NCI-H524 (cell line): ENCODE measurements at regions not wholly inside any gene's neighbourhood (a gene's known extent, or its start where the extent isn't known, plus 50 kb on each side); places are given as distances from the start of the nearest gene placed in this dataset.
"Not testable (repeated sequence)": the region's sequence is repeated elsewhere in the genome, so short reads cannot be mapped to it uniquely, and the experiment has no call there.

Experiments
- DNase-seq, 2 experiments: peaks; one replicate each; lab custom pipeline; 2025; lab: John Stamatoyannopoulos, UW

DNA sequence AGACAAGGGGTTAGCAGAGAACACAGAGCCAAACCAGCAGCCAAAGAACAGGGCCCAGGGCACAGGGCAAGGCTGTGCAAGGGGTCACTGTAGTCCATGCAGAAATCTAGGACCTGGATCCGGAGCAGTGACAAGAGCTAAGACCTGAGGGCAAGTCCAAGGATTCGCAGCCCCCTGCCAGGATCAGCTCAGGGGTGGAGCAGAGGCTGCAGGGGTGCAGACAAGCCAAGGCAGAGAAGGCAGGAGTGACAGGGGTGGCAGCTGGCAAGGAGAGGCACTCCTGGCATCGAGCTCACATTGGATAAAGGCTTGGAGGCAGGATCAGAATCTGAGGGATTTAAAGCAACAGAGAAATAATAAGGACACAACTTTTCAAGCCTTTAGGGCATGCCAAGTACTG, 80.7 kb upstream of the NANOS1 start:
- DNase-seq, result peak in 1 of 2 experiments; percentile 41

DNA sequence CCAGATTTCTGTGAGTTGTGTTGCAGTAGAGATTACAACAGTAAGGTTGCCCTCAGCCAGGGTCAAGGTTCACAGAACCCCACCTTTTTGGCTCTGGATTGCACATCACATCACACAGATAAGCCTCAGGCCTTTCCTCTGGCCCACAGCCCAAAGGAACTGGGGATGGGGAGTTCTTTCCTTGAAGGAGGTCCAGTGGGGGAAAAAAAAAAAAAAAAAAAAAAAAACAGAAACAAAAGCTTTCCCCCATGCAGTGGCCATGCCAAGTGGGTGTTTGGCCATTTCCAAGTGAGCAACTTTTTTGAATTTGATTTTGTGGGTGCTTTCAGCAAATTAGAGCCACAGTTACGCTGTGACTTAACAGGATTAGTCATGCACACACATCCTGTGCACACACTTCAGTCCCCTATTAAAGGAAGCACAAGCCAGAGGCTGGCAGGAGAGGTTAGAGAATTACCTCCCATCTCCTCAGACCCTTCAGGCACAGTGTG, 79.3 kb upstream of the NANOS1 start:
- DNase-seq, result peak in 1 of 2 experiments; percentile 14

DNA sequence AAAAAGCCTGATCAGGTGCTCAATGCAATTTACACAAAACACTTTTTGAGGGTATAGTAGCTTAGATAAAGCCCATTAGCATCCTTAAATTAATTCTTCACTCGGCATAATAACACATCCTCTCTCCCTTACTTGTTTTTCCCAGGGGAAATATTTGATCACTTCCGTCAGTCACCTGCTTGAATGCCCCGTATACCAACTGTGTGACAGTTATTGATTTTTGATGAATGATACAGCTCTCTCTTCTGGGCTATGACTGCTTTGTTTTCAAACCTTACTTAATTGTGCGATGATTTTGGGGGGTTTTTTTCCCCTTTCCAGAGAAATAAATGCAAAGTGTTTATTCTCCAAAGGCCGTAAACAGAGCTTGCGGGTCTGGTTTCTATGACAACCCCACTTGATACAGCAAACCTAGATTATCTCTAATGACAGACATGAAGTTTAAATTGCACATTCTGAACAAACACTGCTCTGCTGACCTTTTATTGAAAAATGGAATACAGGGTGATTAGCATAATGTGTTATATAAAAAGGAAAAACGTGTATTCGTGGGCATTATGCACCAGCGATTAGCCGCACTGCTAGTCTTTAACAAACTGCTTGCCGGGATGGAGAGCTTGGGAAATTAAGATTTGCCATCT, 78.4 kb upstream of the NANOS1 start:
- DNase-seq, result no peak

DNA sequence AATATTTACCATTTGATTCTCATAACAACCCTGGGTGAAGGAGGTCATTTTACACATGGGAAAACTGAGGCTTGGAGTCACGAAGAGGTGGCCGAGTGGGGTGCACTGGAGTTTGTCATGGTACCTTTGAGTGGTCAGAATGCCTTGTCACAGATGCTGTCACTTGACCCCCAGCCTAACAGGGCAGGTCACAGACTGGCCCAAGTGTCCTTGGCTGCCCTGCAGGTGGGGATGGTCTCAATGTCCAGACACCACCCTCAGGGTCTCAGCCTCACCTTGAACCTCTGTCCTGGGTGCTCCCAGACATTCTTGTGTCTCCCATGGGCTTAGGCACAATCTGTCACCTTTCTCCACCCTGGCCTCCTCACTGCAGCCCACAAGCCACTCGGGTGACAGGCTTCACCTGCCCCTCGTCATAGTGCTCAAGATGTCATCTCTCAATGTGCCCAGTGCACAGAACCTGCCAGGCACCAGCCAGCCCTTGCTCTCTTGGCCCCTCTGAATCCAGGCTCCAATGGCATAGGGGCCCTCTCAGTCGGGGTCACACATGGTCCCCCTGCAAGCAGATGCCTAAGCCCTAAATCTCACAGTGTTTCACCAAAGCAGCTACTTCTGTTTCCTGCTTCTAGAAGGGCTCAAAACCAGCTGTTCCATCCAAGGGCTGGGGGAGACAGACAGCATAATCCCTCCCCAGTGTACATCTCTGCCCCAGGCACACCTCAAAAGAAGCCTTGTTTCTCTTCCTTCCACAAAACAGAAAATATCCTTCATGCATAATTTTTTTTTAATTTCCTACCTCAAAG, 76.8 kb upstream of the NANOS1 start:
- DNase-seq, result peak in 1 of 2 experiments; percentile 45

DNA sequence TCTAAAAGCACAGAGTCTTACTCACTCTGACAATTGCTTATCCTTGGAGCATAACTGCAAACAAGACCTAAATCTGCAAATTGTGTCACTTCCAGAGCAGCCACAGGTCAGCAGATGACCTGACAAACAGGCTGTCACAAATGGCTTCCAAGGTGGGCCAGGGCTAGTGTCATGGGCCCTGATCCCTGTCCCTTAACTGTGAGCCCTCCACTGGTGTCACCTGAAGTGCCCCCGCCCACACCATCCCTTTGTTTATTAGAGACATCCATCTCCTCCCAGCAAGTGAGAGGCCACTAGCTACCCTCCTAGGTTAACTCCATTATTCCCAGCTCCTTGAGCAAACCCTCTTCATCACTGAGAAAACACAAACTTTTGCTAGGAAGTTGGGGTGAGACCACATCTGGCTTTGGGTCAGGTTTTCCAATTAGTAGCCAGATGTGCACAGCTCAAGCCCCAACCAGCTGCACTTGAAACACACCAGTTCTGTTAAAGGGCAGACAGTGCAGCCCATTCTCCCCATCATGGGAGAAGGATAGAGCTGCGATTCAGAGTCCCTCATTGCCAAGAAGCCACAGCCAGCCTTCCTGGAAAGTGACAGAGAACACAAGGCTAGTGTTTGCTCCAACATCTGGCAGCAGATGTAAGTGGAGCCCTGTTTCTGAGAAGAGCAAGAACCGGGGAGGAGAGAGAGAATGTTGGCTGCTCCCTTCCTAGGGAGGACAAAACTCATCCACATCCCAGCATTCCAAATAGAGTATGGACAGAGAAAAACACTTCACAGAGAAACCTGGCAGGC, 75.7 kb upstream of the NANOS1 start:
- no peak for DNase-seq

DNA sequence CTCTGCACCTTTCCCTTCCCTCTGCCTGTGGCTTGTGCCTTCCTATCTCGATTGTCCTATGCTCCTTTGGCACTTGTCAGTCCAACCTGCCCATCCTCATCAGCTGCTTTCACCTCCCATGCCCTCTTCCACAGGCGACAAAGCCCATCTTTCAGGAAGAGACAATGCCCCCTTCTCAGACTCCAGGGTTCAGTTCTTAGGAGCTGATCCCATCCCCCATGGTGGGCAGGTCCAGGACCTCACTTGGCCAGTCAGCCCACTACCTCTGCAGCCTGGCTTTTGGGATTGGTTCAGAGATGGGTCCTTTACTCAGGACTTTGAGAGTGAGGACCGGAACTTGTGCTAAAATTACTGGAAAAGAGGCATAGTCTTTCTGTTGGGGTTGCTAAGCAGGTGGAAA, 74.0 kb upstream of the NANOS1 start:
- no peak for DNase-seq

DNA sequence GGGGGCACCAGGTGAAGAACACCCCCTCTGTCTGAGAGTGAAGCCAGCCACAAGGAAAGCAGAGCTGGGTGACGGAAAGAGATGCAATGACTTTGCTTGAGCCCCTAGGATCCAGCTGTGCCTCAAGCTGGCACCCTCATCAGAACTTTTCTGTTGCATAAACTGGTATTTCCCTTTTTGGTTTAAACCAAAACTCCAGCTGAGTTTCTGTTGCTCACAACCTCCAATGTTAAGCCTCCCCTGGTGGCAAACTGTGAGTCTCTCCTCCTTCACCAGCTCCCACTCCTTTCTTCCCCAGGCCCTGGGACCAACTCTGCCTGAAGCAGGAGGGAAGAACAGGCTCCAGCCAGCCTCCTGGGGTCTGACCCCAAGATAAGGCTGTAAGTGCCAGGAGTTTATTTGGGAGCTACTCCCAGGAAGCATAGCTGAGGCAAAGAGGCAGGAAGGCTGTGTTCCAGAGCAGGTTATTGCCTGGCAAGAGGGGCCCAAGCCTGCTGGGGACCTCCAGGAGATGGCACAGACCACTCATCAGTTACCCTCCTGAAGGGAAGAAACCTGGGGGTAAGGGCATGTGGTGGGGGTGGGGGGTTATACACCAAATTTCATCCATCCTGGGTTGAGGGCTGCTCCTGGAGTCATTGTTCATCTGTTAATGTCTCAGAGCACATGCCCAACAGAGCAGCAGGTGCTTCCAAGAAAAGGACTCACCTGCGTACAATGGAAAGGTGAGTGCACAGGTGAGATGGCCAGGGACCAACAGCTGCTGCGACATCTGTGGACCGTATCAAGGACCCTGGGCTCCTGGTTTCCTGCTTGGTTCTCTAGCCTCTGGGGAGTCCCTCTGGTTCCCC, 73.3 kb upstream of the NANOS1 start:
- DNase-seq, result no peak

DNA sequence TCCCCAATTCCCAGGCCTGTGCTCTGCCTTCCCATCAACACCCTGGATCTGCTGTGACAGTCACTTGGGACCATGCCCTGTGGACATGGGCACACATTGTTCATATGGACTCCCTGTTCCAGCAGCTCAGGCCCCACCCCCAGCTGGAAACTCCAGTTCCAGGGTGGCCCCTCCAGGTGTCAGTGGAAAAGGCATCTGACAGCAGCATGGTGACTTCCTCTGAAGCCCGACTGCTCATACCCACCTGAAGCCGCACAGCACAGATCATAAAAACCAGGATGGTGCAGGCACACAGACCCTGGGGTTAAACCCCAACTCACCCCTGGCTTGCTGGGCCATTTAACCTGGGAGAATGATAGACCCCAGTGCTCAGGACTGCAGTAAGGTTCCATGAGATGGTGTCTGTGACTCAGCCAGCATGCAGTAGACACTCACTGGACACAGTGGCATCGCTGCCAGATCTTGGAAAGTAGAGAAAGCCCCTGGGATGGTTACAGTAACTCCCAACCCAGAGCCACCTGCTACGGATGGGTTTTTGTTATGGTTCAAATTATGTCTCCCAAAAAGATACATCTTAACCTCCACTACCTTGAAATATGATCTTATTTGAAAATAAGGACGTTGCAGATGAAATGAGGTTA, 72.6 kb upstream of the NANOS1 start:
- DNase-seq, result no peak

DNA sequence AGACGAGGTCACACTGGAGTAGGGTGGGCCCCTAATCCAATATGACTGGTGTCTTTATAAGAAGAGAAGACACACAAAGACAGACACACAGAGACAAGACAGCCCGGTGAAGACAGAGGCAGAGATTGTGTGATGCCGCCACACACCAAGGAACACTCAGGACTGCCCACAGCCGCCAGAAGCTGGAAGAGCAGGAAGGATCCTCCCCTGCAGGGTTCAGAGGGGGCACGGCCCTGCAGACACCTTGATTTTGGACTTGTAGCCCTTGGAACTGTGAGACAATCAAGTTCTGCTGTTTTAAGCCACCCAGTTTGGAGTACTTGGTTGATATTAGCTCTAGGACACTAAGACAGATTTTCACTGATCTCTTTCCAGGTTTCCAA, 72.1 kb upstream of the NANOS1 start:
- no peak for DNase-seq

DNA sequence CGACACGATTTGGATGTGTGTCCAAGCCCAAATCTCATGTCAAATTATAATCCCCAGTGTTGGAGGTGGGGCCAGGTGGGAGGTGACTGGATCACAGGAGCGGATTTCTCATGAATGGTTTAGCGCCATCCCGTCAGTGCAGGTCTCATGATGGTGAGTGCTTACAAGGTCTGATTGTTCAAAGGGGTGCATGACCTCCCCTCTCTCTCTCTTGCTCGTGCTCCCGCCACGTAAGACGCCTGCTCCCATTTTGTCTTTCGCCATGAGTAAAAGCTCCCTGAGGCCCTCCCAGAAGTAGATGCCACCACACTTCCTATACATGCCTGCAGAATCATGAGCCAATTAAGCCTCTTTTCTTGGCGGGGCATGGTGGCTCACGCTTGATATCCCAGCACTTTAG, 71.5 kb upstream of the NANOS1 start:
- DNase-seq, result no peak

DNA sequence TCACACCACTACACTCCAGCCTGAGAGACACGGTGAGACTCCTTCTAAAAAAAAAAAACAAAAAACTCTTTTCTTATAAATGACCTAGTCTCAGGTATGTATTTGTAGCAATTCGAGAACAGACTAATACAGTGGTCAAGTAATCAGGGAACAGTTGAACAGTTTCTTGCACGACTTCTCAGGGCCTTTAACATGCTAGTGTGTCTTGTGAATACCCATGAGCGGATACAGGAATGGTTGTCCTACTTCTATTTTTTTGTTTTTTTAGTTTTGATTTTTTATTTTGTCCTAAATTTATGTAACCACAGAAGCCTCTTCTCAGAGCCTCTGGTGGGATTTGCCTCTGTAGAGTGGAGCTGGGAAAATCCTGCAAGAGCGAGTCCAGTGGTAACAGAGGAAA, 71.0 kb upstream of the NANOS1 start:
- no peak for DNase-seq

DNA sequence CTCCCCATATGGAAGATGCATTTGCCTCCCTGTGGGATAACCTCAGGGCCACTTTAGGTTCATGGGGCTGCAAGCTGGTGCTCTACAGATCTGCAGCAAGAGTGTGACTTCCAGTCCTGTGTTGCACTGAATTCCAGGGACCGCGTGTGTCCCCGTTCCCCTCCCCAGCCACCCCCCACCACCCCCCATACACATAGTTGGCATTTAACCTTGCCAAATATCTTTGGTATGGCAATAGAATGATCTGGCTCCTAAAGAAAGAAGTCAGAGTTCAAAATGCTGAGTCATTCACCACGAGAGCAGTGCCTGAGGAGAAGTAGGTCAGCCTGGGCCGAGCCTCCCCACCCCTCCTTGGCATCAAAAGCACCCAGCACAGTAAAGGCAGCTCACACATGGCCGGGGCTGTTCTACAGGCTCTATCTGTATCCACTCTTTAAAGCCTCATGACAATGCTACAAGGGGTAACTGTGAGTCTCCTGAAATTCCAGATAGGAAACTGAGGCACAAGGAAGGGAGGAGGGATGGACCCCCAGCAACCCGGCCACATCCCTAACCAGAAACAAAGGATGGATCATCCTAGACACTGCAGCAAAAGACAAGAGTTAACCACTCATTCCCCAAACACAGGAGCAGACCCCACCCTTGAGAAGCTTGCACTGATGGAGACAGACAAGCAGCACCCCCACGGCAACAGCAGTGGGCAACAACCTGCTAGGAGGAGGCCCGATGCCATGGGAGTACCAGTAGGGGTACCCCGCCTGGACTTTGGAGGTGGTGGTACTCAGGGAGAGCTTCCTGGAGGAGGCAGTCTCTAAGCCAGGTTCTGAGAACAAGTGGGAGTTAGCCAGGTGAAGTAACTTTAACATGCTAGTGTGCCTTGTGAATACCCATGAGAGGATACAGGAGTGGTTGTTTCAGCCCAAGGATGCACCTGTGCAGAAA, 70.3 kb upstream of the NANOS1 start:
- no peak for DNase-seq

DNA sequence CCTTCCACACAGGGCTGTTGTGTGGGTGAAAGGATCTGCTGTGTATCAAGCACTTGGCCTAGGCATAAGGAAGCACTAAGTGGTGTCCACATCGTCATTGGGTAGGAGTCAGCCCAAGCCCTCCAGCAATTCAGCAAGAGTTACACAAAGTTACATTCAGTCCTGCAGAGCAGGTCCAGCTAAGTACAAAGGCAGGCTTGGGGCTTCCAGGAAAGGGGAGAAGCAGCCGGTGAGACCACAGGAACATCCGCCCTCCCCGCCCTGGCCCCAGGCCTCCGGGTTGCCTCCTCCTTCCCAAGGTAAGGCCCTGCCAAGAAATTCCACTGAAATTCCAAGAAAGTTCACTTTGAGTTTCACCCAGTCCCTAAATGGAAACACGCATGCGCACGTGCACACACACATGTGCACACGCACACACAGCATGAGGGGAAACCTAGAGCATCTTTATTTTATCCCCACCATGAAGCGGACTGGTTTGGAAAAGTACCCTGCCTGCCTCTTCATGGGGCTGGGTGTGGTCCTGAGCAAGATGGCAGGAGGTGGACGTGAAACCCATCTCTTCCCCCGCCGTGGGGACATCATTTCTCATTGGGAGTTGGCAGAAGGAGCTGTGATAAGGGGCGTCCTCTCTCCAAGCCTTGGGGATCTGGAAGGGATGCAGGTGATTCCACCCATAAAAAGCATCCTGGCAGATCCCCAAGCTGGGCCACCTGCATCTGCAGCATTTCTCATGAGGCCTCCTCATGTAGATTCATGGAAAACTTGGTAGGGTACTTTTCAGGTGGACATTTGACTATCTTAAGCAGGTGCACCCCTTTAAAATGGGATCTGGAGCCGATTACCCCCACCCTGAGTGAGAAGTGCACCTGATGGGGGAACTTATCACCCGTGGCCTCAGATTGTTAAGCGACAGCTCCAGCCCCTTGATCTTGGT, 69.1 kb upstream of the NANOS1 start:
- no peak for DNase-seq

DNA sequence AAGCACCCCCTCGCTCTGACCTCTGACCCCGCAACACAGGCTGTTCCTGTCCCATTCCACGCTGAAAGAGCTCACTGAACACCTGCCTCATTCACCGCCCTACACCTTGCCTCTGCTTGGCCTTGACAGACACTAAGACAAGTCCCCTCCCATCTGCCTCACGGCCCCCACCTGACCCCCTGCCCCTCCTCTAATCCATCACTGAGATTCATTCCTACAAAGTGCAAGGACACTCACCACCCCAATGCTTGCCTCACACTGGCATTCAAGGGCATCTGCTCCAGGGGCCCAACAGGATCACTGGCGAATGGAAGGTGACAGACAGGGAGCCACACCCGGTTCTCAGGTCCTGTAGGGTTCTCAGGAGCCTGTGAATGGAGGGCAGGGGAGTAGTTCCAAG, 68.1 kb upstream of the NANOS1 start:
- no peak for DNase-seq

DNA sequence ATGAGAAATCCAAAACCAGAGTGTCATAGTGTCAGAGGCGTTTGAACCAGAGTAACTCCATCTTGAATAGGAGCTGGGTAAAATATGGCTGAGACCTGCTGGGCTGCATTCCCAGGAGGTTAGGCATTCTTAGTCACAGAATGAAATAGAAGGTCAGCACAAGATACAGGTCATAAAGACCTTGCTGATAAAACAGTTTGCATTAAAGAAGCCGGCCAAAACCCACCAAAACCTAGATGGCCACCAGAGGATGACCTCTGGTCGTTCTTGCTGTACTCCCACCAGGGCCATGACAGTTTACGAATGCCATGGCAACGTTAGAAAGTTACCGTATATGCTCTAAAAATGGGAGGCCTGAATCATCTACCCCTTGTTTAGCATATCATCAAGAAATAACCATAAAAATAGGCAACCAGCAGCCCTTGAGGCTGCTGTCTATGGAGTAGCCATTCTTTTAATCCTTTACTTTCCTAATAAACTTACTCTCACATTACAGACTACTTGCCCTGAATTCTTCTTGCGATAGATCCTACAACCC, 67.1 kb upstream of the NANOS1 start:
- not testable (repeated sequence) for DNase-seq

DNA sequence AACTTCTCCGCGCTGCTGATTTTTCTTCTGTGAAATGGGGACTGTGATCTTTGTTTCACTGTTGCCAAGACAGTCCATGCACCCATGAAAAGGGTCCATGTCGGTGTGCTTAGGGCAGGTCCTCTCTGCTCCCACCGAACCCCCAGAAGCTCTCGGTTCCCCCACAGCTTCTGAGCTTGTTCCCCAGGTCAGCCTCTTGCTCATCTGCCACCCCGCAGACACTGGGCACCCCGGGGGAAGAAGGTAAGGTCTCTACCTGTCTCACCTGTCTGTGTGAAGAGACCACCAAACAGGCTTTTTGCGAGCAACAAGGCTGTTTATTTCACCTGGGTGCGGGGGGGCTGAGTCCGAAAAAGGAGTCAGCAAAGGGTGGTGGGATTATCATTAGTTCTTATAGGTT, 66.2 kb upstream of the NANOS1 start:
- no peak for DNase-seq

DNA sequence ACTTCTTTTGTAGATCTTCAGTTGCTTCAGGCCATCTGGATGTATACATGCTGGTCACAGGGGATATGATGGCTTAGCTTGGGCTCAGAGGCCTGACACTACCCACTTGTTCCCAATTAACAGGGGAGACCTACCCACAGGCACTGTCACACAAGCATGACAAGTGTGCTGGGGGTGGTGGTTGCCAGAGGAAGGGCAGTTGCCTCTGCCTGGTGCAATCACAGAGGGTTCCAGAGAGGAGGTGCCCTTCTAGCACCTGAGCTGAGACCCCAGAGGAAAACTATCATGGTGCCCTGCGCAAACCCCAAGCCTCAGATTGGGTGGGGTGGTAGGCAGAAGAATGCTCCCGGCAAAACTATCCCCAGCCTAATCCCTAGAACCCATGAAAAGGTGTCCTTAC, 65.6 kb upstream of the NANOS1 start:
- no peak for DNase-seq

DNA sequence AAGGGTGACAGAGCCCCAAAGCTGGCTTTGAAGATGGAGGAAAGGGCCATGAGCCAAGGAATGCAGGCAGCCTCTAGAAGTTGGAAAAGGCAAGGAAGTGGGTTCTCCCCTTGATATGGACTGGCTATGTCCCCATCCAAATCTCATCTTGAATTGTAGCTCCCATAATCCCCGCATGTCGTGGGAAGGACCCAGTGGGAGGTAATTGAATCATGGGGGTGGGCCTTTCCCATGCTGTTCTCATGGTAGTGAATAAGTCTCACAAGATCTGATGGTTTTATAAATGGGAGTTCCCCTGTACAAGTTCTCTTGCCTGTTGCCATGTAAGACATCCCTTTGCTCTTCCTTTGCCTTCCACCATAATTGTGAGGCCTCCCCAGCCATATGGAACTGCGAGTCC, 65.0 kb upstream of the NANOS1 start:
- not testable (repeated sequence) for DNase-seq

DNA sequence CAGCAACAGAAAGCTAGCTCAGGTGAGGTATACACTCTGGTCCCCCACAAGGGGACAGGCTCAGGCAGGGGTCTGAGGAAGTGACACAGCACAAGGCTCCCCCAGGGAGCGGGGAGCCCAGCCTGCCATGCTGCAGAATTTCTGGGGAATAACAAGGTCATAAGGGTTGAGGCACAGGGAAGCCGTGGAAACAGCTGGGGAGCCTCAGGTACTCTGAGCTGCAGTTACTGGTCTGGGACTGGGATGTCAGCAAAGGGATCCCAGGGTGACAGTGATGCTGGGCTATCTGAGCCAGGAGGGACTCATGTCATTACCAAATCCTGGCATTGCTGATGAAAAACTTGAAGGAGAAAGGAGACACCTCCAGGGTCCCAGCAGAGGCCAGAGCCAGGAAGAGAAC, 64.4 kb upstream of the NANOS1 start:
- no peak for DNase-seq
